ENCODE measurements at regions not wholly inside any gene's neighbourhood (a gene's known extent, or its start where the extent isn't known, plus 50 kb on each side); places are given as distances from the start of the nearest gene placed in this dataset.

DNA sequence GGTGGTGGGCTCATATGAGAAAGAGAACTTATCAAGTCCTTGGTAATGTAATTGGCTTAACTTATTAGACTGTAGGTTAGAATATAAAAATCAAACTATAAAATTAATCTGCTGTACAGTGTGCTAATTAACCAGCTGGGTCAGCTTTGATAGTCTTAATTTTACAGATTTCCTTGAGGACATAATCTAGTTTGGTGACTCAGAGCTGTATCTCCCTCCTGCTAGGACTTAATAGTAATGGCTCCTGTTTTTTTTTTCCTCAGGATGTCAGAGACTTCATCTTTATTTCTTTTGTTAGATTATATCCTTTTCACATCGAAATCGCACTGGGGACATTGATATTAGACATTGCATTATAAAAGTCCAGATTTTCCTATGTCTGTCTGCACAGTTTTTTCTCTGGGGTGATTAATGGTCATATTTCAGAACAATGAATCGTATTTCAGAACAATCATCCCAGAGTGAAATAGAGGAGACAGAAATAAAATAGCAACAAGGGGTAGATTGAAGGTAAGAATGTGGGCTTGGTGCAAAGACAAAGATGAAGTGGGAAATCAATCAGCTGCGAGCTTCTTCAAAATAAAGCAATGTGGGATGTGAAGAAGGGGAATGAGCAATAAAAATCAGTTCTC lies 346.4 kb upstream of the RIOK2 start:
- Histone ChIP-seq H3K27ac (ENCODE audit: low read depth, low read length) (no peak overlapping the region), H3K9ac (ENCODE audit: low read depth in 1 of 2, low read length in 2 of 2) (no peak overlapping the region), H3K9me3 (ENCODE audit: control insufficient read depth in 1 of 2, low read length in 2 of 2) (no peaks in the 10 kb centered on the region), H3K4me3 (ENCODE audit: low read depth in 1 of 2, low read length in 2 of 2) (no peak overlapping the region), H3K4me1 (ENCODE audit: control insufficient read depth in 1 of 2, insufficient read depth in 2 of 2, low read length in 2 of 2) (no peaks in the 10 kb centered on the region), H3K36me3 (ENCODE audit: control insufficient read depth in 1 of 2, insufficient read depth in 2 of 2, low read length in 2 of 2) (no peaks in the 10 kb centered on the region), H3K27me3 (ENCODE audit: control insufficient read depth in 1 of 2, insufficient read depth in 2 of 2, low read length in 2 of 2) (no peaks in the 10 kb centered on the region)

DNA sequence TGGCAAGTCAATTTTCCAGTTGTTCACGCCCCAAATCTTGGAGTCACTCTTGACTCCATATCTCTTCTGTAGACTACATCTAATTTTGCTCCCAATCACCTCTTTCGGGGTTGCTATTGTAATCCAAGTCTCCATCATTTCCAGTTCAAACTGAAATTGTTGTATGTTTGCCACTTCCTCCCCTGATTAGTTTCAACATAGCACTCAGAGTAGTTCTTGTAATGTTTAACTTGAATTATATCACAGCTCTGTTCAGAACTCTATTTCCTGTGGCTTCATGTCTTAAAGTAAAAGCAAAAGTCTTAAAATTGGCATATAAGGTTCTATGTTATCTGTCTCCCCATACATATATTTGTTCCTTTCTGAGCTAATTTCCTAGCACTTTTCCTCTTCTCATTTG lies 348.5 kb upstream of the RIOK2 start:
- Histone ChIP-seq H3K9me3 (ENCODE audit: control insufficient read depth in 1 of 2, low read length in 2 of 2) (no peaks in the 10 kb centered on the region), H3K4me1 (ENCODE audit: control insufficient read depth in 1 of 2, insufficient read depth in 2 of 2, low read length in 2 of 2) (no peaks in the 10 kb centered on the region), H3K9ac (ENCODE audit: low read depth in 1 of 2, low read length in 2 of 2) (no peak overlapping the region), H3K4me3 (ENCODE audit: low read depth in 1 of 2, low read length in 2 of 2) (no peak overlapping the region), H3K27ac (ENCODE audit: low read depth, low read length) (no peak overlapping the region), H3K27me3 (ENCODE audit: control insufficient read depth in 1 of 2, insufficient read depth in 2 of 2, low read length in 2 of 2) (no peaks in the 10 kb centered on the region), H3K36me3 (ENCODE audit: control insufficient read depth in 1 of 2, insufficient read depth in 2 of 2, low read length in 2 of 2) (no peaks in the 10 kb centered on the region)

DNA sequence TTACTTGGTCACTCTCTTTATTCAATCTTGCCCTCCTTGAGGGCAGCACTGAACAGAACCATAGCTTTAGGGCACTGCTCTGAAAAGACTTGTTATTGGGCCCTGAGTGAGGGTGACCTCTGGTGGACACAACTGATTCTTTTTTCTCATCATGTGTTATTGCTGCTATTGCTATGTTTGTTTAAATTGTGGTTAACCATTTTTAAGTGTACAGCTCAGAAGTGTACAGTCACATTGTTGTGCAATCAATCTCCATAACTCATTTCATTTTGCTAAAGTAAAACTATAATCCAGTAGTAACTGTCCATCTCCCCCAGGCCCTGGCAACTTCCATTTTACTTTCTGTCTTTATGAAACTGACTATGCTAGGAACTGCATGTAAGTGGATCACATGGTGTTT lies 351.1 kb upstream of the RIOK2 start:
- Histone ChIP-seq H3K9ac (ENCODE audit: low read depth in 1 of 2, low read length in 2 of 2) (no peak overlapping the region), H3K27me3 (ENCODE audit: control insufficient read depth in 1 of 2, insufficient read depth in 2 of 2, low read length in 2 of 2) (no peaks in the 10 kb centered on the region), H3K9me3 (ENCODE audit: control insufficient read depth in 1 of 2, low read length in 2 of 2) (no peaks in the 10 kb centered on the region), H3K4me3 (ENCODE audit: low read depth in 1 of 2, low read length in 2 of 2) (no peak overlapping the region), H3K36me3 (ENCODE audit: control insufficient read depth in 1 of 2, insufficient read depth in 2 of 2, low read length in 2 of 2) (no peaks in the 10 kb centered on the region), H3K4me1 (ENCODE audit: control insufficient read depth in 1 of 2, insufficient read depth in 2 of 2, low read length in 2 of 2) (no peaks in the 10 kb centered on the region), H3K27ac (ENCODE audit: low read depth, low read length) (no peak overlapping the region)

DNA sequence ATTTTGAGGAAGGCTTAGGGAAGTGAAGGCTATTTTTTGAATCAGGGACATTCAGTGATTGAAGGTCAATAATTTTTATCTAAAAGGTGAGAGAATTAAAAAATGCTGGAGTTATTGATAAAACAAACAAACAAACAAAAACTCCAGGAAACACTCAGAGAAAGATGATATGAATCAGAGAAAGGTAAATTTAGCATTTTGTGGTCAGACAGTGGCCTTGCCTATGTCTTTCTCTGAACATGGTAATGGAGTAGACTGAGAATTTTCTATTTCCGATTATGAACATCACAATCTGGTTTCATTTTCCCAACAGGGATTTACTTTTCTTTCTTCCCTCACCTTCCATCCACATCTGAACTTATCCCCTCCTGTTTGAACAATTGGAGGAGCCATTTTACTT lies 353.6 kb upstream of the RIOK2 start:
- H3K27ac ChIP-seq (ENCODE audit: low read depth, low read length): no peak overlapping the region
- H3K36me3 ChIP-seq (ENCODE audit: control insufficient read depth in 1 of 2, insufficient read depth in 2 of 2, low read length in 2 of 2): no peaks in the 10 kb centered on the region
- no peak overlapping the region for H3K4me3 ChIP-seq (ENCODE audit: low read depth in 1 of 2, low read length in 2 of 2)
- H3K27me3 ChIP-seq (ENCODE audit: control insufficient read depth in 1 of 2, insufficient read depth in 2 of 2, low read length in 2 of 2): no peaks in the 10 kb centered on the region
- H3K4me1 ChIP-seq (ENCODE audit: control insufficient read depth in 1 of 2, insufficient read depth in 2 of 2, low read length in 2 of 2): no peaks in the 10 kb centered on the region
- no peak overlapping the region for H3K9ac ChIP-seq (ENCODE audit: low read depth in 1 of 2, low read length in 2 of 2)
- no peaks in the 10 kb centered on the region for H3K9me3 ChIP-seq (ENCODE audit: control insufficient read depth in 1 of 2, low read length in 2 of 2)

DNA sequence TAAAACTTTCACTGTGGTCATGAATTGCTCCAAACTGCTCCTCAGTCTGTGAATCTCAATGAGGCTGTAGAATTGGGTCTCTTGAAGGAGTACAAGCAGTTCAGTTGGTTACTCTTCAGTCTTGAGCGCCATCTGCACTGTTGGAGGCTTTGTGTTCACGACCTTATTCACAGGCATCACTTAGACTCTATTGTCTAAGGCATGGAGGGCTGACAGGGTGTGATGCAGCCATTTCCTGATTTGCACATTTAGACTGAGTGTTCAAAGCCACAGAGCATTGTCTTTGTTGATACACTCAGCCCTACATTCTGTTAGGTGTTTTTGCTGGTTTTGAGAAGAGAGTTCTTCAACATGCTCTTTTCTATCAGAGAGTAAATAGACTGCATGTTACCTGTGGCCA lies 355.9 kb upstream of the RIOK2 start:
- H3K4me3 ChIP-seq (ENCODE audit: low read depth in 1 of 2, low read length in 2 of 2): no peak overlapping the region
- no peaks in the 10 kb centered on the region for H3K9me3 ChIP-seq (ENCODE audit: control insufficient read depth in 1 of 2, low read length in 2 of 2)
- H3K27me3 ChIP-seq (ENCODE audit: control insufficient read depth in 1 of 2, insufficient read depth in 2 of 2, low read length in 2 of 2): no peaks in the 10 kb centered on the region
- H3K36me3 ChIP-seq (ENCODE audit: control insufficient read depth in 1 of 2, insufficient read depth in 2 of 2, low read length in 2 of 2): no peaks in the 10 kb centered on the region
- no peak overlapping the region for H3K9ac ChIP-seq (ENCODE audit: low read depth in 1 of 2, low read length in 2 of 2)
- H3K4me1 ChIP-seq (ENCODE audit: control insufficient read depth in 1 of 2, insufficient read depth in 2 of 2, low read length in 2 of 2): no peaks in the 10 kb centered on the region
- no peak overlapping the region for H3K27ac ChIP-seq (ENCODE audit: low read depth, low read length)

DNA sequence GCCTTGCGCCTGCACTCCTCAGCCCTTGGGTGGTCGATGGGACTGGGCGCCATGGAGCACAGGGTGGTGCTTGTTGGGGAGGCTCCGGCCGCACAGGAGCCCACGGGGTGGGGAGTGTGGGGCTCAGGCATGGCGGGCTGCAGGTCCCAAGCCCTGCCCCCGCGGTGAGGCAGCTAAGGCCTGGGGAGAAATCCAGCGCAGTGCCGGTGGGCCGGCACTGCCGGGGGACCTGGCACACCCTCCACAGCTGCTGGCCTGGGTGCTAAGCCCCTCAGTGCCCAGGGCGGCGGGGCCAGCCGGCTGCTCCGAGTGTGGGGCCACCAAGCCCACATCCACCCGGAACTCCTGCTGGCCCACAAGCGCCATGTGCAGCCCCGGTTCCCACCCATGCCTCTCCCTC lies 358.8 kb upstream of the RIOK2 start:
- H3K27me3 ChIP-seq (ENCODE audit: control insufficient read depth in 1 of 2, insufficient read depth in 2 of 2, low read length in 2 of 2): no peaks in the 10 kb centered on the region
- H3K4me1 ChIP-seq (ENCODE audit: control insufficient read depth in 1 of 2, insufficient read depth in 2 of 2, low read length in 2 of 2): peaks cover 0 to 4% of the 10 kb centered on the region in 2 donors
- H3K9ac ChIP-seq (ENCODE audit: low read depth in 1 of 2, low read length in 2 of 2): no peak overlapping the region
- H3K4me3 ChIP-seq (ENCODE audit: low read depth in 1 of 2, low read length in 2 of 2): no peak overlapping the region
- no peaks in the 10 kb centered on the region for H3K36me3 ChIP-seq (ENCODE audit: control insufficient read depth in 1 of 2, insufficient read depth in 2 of 2, low read length in 2 of 2)
- no peak overlapping the region for H3K27ac ChIP-seq (ENCODE audit: low read depth, low read length)
- H3K9me3 ChIP-seq (ENCODE audit: control insufficient read depth in 1 of 2, low read length in 2 of 2): no peaks in the 10 kb centered on the region

DNA sequence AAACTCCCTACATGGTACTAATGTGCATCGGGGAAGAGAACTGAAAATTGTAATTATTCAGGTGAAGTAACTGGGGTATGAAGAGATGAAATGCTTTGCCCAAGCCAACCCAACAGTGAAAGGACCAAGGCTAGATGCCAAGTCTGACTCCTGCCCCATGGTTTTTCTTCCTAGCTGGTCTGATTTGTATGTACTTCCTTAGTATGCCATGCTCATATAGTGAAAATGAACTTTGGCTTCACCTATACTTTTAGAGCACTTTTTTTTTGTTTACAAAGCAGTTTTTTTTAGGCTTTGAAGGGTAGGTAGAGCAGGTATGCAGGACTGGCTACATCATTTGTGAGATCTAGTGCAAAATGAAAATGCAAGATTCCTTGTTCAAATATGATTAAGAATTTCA lies 359.4 kb upstream of the RIOK2 start:
- Histone ChIP-seq H3K4me3 (ENCODE audit: low read depth in 1 of 2, low read length in 2 of 2) (no peak overlapping the region), H3K4me1 (ENCODE audit: control insufficient read depth in 1 of 2, insufficient read depth in 2 of 2, low read length in 2 of 2) (peaks cover 5 to 8% of the 10 kb centered on the region in 2 donors), H3K9ac (ENCODE audit: low read depth in 1 of 2, low read length in 2 of 2) (no peak overlapping the region), H3K27ac (ENCODE audit: low read depth, low read length) (no peak overlapping the region), H3K36me3 (ENCODE audit: control insufficient read depth in 1 of 2, insufficient read depth in 2 of 2, low read length in 2 of 2) (no peaks in the 10 kb centered on the region), H3K27me3 (ENCODE audit: control insufficient read depth in 1 of 2, insufficient read depth in 2 of 2, low read length in 2 of 2) (no peaks in the 10 kb centered on the region), H3K9me3 (ENCODE audit: control insufficient read depth in 1 of 2, low read length in 2 of 2) (no peaks in the 10 kb centered on the region)

DNA sequence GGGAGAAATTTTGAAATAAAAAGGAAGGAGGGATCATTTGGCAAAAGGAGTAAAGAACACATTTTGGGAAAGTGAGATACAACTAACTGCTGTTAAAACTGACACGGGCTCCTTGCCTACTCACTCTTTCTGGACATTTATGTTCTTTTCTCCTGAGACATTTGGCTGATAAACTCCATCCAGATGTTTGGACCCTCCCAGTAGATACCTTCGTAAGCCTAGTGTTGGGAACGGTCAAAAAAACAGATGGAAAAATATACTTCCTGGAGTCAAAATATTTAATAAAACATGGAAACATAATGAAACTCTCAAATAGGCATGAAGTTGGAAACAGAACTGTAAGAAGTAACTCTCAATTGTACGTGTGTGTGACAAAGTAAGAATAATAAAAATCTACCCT lies 360.1 kb upstream of the RIOK2 start:
- Histone ChIP-seq H3K36me3 (ENCODE audit: control insufficient read depth in 1 of 2, insufficient read depth in 2 of 2, low read length in 2 of 2) (no peaks in the 10 kb centered on the region), H3K27ac (ENCODE audit: low read depth, low read length) (no peak overlapping the region), H3K4me3 (ENCODE audit: low read depth in 1 of 2, low read length in 2 of 2) (no peak overlapping the region), H3K9ac (ENCODE audit: low read depth in 1 of 2, low read length in 2 of 2) (no peak overlapping the region), H3K27me3 (ENCODE audit: control insufficient read depth in 1 of 2, insufficient read depth in 2 of 2, low read length in 2 of 2) (no peaks in the 10 kb centered on the region), H3K9me3 (ENCODE audit: control insufficient read depth in 1 of 2, low read length in 2 of 2) (no peaks in the 10 kb centered on the region), H3K4me1 (ENCODE audit: control insufficient read depth in 1 of 2, insufficient read depth in 2 of 2, low read length in 2 of 2) (peaks cover 9 to 13% of the 10 kb centered on the region in 2 donors)

DNA sequence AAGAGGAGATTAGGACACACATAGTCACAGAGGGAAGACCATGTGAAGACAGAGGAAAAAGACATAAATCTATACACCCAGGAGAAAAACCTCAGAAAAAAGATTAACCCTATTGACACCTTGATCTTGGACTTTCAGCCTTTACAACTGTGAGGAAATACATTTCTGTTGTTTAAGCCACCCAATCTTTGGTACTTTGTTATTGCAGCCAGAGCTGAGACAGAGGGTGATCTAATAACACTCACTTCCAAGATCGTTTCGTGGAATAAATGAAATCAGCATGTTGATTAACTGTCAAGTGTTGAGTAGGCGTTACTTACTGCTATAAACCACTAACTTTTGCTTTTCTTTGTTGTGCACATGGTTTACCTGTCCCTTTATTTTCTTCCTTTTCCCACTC lies 361.2 kb upstream of the RIOK2 start:
- H3K9me3 ChIP-seq (ENCODE audit: control insufficient read depth in 1 of 2, low read length in 2 of 2): no peaks in the 10 kb centered on the region
- H3K9ac ChIP-seq (ENCODE audit: low read depth in 1 of 2, low read length in 2 of 2): no peak overlapping the region
- no peaks in the 10 kb centered on the region for H3K27me3 ChIP-seq (ENCODE audit: control insufficient read depth in 1 of 2, insufficient read depth in 2 of 2, low read length in 2 of 2)
- no peaks in the 10 kb centered on the region for H3K36me3 ChIP-seq (ENCODE audit: control insufficient read depth in 1 of 2, insufficient read depth in 2 of 2, low read length in 2 of 2)
- H3K4me1 ChIP-seq (ENCODE audit: control insufficient read depth in 1 of 2, insufficient read depth in 2 of 2, low read length in 2 of 2): peaks cover 14 to 23% of the 10 kb centered on the region in 2 donors
- no peak overlapping the region for H3K4me3 ChIP-seq (ENCODE audit: low read depth in 1 of 2, low read length in 2 of 2)
- no peak overlapping the region for H3K27ac ChIP-seq (ENCODE audit: low read depth, low read length)

DNA sequence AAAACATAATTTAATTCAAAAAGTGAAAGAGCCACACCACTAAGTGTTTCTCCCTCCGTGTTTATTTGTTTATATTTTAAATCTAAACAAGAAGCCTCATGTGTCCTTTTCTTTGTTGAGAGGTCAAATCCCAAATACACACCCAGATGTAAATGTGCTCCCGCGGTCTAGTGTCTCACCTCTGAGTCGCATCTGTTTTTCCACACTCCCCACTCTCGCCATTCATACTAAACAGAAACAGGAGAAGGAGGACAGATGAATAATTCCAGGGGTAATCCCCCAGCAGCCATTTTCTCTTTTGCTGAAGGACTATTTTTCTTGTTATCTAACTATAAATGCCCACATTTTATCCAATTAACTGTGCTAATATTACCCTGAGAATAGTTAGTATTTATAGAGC lies 361.6 kb upstream of the RIOK2 start:
- Histone ChIP-seq H3K9me3 (ENCODE audit: control insufficient read depth in 1 of 2, low read length in 2 of 2) (no peaks in the 10 kb centered on the region), H3K27ac (ENCODE audit: low read depth, low read length) (no peak overlapping the region), H3K4me1 (ENCODE audit: control insufficient read depth in 1 of 2, insufficient read depth in 2 of 2, low read length in 2 of 2) (peaks cover 14 to 23% of the 10 kb centered on the region in 2 donors), H3K27me3 (ENCODE audit: control insufficient read depth in 1 of 2, insufficient read depth in 2 of 2, low read length in 2 of 2) (no peaks in the 10 kb centered on the region), H3K9ac (ENCODE audit: low read depth in 1 of 2, low read length in 2 of 2) (no peak overlapping the region), H3K36me3 (ENCODE audit: control insufficient read depth in 1 of 2, insufficient read depth in 2 of 2, low read length in 2 of 2) (no peaks in the 10 kb centered on the region), H3K4me3 (ENCODE audit: low read depth in 1 of 2, low read length in 2 of 2) (no peak overlapping the region)

DNA sequence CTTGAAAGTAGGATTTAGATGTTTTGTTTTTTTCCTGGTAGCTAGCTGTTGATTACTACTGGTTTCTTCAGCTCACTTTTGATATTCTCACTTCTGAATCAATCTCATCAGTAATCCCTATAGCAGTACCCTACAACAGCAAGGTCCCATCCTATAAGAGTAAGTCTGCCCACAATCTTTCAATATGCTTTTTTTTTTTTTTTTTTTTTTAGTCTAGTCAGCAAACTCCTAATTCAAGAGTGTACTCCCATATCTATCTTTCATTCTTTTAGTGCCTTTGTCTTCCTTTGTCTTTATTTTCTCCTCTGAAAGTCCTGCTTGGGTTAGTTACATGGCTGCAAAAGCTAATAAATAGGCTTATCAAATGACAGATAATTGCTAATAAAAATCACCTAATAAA lies 362.4 kb upstream of the RIOK2 start:
- no peak overlapping the region for H3K4me3 ChIP-seq (ENCODE audit: low read depth in 1 of 2, low read length in 2 of 2)
- H3K27ac ChIP-seq (ENCODE audit: low read depth, low read length): no peak overlapping the region
- no peaks in the 10 kb centered on the region for H3K27me3 ChIP-seq (ENCODE audit: control insufficient read depth in 1 of 2, insufficient read depth in 2 of 2, low read length in 2 of 2)
- no peaks in the 10 kb centered on the region for H3K36me3 ChIP-seq (ENCODE audit: control insufficient read depth in 1 of 2, insufficient read depth in 2 of 2, low read length in 2 of 2)
- no peaks in the 10 kb centered on the region for H3K9me3 ChIP-seq (ENCODE audit: control insufficient read depth in 1 of 2, low read length in 2 of 2)
- peaks cover 14 to 24% of the 10 kb centered on the region in 2 donors for H3K4me1 ChIP-seq (ENCODE audit: control insufficient read depth in 1 of 2, insufficient read depth in 2 of 2, low read length in 2 of 2)
- H3K9ac ChIP-seq (ENCODE audit: low read depth in 1 of 2, low read length in 2 of 2): no peak overlapping the region

All from duodenal mucosa (tissue), 2 donors.